ENCODE measurements at regions not wholly inside any gene's neighbourhood (a gene's known extent, or its start where the extent isn't known, plus 50 kb on each side); places are given as distances from the start of the nearest gene placed in this dataset.
A peak's percentile ranks its signal among the peaks of the same experiment; 100 is the strongest.
"Not testable (repeated sequence)": the region's sequence is repeated elsewhere in the genome, so short reads cannot be mapped to it uniquely, and the experiment has no call there.

DNA sequence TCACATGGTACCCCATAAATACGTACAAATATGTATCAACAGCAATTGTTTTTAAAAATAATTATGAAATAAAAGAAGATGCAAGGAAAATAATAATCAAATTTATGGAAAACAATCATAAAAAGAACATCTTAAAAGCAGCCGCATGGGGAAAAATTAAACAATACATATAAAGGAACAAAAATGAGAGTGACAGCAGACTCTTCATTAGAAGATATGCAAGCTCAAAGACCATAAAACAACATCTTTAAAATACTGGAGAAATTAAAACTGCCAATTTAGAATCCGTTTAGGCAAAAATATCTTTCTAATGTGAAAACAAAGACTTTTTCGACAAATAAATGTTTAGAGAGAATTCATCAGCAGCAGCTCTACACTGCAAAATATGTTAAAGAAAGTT, 190.6 kb upstream of the C11orf58 start:
- DNase-seq (ENCODE audit: low read depth in 4 of 4, low spot score in 3 of 4), result no peak

DNA sequence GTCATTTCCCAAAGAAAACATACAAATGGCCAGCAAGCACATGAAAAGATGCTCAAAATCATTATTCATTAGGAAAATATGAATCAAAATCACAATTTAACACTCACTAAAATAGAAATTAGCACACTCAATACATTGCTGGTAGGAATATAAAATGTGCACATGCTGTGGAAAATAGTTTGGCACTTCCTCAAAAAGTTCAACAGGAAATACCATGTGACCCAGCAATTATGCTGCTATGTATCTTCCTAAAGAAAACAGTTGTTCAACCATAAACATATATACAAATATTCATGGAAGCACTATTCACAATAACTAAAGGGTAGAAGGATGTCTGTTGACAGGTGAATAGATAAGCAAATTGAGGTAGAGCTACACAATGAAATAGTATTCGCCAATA, 187.3 kb upstream of the SOX6 start:
- no peak for DNase-seq (ENCODE audit: low read depth in 4 of 4, low spot score in 3 of 4)

DNA sequence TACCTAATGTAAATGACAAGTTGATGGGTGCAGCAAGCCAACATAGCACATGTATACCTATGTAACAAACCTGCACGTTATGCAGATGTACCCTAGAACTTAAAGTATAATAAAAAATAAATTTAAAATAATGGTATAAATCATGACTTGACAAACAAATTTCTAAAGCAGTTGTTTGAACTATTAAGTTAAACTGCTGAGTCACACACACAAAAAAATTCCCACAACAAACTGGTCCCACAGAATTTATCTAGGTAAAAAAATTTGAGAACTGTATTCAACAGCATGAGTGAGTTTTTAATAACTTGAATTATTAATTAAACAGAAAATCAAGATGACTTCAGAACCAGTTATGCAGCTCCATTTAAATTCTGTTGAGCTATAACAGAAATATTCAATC, 186.0 kb upstream of the SOX6 start:
- no peak for DNase-seq (ENCODE audit: low read depth in 4 of 4, low spot score in 3 of 4)

DNA sequence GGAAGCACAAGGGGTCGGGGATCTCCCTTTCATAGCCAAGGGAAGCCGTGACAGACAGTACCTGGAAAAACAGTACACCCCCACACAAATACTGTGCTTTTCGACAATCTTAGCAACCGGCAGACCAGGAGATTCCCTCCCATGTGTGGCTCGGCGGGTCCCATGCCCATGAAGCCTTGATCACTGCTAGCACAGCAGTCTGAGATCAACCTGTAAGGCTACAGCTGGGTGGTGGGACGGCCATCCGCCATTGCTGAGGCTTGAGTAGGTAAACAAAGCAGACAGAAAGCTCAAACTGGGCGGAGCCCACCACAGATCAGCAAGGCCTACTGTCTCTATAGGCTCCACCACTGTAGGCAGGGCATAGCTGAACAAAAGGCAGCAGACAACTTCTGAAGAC, 180.2 kb upstream of the SOX6 start:
- no peak for DNase-seq (ENCODE audit: low read depth in 4 of 4, low spot score in 3 of 4)

DNA sequence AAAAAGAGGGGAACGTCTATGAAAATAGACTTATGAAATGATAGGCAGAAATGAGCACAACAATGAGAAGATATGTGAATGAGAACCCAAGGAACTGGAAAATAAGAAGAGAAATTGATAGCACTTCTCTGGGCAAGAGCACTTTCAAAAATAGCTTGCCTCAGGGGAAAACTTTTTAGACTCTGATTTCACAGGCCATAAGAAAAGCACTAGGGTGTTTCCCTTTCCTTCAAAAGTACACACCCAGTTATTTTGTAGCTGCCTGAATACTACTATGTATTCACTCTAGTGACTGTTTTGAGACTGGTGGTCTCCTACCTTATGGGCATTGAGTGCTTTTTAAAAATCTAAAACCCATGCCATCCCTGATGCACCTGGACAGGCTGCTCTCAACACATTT, 172.3 kb upstream of the SOX6 start:
- DNase-seq (ENCODE audit: low read depth in 4 of 4, low spot score in 3 of 4), result no peak

DNA sequence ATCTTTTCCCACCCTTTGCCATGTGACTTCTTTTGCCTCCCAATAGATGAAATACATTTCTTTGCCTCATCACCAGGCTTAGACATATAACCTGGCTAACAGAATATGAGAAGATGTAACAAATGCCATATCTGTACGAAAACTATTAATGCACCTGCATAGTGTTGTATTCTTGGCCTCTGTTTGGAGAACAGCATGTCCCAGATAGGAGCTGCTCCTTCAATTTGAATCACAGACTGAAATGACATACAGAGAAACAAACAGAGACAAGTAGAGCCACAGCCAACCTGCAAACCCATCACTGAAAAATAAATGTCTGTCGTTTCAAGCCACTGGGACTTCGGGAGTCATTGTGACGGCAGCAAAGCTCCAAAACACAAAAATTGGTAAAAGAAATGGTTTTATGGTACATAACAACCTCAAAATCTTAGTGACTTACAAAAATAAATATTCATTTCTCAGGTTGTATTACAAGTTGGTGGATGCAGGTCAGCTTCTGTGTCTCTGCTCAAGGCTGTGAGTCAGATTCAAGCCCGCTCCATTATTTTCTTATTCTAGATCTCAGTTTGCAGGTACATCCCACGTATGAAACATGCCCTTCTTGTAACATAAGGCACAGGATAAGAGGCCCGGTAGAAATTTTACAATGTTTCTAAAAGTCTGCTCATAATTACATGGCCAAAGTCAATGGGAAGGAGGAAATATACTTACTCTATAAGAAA, 171.3 kb upstream of the SOX6 start:
- DNase-seq (ENCODE audit: low read depth in 4 of 4, low spot score in 3 of 4), result no peak

DNA sequence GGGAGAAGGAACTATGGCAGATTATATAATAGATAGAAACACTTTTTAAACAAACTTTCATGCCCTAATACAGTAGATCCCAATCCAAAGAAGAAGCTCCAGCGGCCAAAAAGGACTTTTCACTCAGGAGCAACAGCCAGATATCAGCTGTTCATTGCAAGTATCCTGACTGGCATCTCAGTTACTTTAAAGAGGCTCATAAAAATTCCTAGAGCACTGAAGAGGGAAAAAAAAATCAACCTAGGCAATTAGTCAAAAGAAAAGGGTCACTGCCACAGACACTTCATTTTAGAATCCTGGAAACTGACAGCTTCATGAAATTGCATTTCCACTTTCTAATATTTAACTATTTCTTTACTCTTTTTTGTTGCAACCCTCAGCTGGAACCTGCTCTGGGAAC, 170.6 kb upstream of the SOX6 start:
- no peak for DNase-seq (ENCODE audit: low read depth in 4 of 4, low spot score in 3 of 4)

DNA sequence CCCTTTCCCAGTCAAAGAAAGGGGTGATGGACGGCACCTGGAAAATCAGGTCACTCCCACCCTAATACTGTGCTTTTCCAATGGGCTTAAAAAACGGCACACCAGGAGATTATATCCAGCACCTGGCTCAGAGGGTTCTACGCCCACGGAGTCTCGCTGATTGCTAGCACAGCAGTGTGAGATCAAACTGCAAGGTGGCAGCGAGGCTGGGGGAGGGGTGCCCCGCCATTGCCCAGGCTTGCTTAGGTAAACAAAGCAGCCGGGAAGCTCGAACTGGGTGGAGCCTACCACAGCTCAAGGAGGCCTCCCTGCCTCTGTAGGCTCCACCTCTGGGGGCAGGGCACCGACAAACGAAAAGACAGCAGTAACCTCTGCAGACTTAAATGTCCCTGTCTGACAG, 164.4 kb upstream of the SOX6 start:
- DNase-seq (ENCODE audit: low read depth in 4 of 4, low spot score in 3 of 4), result not testable (repeated sequence)

DNA sequence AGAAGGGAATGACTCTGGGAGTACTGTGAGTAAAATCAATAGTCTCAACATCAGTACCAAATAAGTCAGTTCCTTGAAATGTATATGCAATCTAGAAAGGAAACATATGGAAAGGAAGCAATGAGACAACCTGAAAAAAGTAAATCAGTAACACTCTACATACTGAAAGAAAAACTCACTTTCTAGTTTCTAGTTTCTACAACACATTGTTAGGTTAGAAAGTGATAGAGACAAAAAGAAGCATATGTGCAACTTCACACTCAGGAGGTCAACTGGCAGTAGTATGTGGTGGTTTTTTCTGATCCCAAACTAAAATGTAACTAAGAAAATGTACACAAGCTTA, 156.5 kb upstream of the SOX6 start:
- DNase-seq (ENCODE audit: low read depth in 4 of 4, low spot score in 3 of 4), result no peak

DNA sequence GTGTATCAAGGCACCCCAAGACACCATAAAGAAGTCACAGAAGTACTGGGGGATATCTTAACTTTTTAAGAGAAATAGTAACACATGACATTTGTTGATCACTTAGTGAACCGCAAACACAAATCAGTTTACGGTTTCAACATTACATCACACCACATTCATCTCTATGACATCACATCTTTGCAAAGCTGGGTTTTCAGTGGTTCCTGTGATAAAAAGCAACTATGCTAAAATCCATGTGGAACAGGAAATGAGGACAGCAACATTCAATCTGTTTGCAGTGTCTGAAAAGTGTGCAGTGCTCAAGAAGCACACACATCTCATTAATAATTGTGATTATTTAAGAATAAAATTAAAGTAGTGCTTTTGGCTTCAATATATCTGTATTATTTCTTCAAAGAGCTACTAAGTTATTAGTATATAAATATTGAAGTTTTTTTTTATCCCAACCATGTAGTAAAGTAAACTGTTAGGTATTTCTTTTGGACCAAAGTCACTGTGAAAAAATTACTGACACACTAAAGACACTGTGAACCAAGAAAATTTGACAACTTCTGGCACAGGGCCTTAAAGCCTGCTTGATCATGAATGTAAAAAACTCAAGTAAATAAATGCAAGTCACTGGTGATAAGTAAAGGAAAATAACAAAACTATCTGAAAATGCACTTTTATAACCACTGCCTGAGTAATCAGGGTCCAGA, 156.0 kb upstream of the SOX6 start:
- no peak for DNase-seq (ENCODE audit: low read depth in 4 of 4, low spot score in 3 of 4)

DNA sequence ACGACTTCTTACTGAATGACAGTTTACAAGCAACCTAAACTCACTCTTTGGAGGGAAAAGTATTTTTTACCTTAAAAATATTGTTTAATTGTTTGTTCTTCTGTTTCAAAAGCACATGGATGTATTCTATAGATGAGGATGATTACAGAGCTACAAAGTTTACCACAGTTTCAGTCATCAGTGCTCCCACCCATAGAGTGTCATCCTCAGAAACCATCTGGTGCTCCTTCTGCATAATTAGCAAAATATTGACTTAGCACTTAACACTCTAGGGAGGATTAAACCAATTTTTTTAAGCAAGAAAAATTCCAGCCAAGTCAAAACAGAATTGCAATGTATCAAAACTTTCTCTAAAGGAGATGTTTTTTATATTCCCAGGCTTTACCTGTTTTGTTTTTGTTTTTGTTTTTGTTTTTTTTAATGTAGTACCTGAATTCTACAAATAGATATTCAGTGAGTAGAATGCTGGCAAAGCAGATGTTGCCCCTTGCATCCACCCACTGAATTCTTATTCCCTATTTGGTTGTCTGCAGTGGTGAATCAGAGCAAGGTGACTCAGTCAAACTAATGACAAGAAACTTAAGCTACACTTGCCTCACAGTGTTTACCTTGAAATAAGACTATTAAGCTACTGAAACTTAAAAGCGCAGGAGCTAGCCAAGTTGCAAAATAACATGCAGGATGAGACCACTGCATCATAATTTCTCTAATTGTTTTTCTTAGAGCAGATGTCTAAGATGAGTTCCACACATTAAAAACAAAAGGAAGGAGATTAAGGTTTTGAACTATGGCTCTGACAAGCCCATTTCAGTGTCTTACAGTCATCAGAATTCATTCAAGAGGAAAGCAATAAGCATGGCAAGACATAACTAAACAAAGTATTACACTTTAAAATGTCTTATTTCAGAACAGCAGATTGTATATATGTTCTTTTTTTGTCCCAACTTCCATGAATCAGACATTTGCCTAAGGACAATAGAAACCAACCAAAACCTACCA, 155.1 kb upstream of the SOX6 start:
- DNase-seq (ENCODE audit: low read depth in 4 of 4, low spot score in 3 of 4), result peak in 1 of 4 donors; percentile 15

DNA sequence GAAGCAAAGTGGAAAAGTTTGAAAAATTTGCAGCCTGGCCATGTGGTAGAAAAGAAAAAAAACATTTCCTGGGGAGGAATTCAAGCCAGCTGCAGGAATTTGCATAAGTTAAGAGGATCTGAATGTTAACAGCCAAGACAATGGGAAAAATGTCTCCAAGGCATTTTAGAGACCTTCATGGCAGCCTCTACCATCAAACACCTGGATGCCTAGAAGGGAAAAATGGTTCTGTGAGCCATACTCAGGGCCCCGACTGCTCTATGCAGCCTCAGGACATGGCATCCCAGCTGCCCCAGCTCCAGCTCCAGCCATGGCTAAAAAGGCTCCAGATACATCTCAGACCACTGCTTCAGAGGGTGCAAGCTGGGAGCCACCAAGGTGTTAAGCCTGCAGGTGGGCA, 149.1 kb upstream of the SOX6 start:
- no peak for DNase-seq (ENCODE audit: low read depth in 4 of 4, low spot score in 3 of 4)

DNA sequence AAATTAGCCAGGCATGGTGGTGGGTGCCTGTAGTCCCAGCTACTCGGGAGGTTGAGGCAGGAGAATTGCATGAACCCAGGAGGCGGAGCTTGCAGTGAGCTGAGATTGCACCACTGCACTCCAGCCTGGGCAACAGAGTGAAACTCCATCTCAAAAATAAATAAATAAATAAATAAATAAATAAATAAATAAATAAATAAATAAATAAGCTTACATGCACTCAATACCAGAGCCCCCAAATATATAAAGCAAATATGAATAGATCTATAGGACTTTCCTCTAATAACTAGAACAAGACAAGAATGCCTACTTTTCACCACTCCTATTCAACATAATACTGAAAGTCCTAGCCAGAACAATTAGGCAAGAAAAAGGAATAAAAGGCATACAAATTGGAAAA, 147.5 kb upstream of the SOX6 start:
- not testable (repeated sequence) for DNase-seq (ENCODE audit: low read depth in 4 of 4, low spot score in 3 of 4)

DNA sequence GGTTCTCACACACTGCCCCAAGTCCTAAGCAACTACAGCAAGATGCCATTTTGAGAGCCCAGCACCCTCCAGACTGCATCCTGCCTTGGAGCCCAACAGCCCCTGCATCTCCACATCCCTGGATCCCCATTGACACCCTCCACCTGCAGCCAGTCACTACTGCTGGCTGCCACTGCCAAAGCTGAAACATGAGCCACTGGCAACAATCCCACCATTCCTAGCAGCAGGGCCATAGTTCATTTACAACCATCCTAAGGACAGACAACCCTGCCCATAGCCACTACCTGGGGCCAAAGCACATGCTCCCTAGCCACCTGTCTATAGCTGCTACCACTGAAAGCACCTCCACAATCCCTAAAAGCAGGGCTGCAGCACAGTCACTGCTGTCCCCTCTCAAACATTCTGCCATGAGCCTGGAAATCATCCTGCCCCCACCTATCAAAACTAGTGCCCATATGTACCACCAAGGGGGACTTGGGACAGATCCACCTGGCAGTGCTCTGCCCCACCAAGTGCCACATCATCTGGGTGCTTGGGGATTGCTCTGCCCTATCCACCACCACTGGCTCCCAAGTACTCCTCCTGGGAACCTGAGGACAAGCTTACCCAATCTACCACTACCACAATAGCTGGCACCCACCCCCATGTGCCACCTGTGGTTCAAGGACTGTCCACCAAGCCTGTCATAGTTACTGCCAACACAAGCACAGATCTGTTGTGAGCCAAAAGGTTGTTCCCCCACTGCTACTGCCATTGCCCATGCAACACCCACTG, 138.8 kb upstream of the SOX6 start:
- no peak for DNase-seq (ENCODE audit: low read depth in 4 of 4, low spot score in 3 of 4)

DNA sequence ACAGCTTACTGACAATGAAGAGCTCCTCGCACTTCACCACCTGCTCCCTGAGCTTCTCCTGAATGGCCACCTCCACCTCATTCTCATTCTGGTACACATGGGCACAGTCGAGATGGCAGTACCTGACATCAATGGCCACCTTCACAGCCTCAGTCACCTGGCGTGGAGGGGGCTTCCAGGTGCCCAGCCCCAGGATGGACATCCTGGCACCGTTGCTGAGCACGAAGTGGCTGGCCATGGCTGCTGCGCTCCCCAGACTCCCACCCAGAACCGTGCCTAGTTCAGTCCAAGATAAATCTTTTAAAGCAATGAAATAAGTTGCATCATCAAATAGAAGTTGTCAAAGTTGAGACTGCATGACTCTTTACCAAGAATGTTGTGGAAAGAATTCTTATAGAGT, 128.1 kb upstream of the SOX6 start:
- DNase-seq (ENCODE audit: low read depth in 4 of 4, low spot score in 3 of 4), result no peak

DNA sequence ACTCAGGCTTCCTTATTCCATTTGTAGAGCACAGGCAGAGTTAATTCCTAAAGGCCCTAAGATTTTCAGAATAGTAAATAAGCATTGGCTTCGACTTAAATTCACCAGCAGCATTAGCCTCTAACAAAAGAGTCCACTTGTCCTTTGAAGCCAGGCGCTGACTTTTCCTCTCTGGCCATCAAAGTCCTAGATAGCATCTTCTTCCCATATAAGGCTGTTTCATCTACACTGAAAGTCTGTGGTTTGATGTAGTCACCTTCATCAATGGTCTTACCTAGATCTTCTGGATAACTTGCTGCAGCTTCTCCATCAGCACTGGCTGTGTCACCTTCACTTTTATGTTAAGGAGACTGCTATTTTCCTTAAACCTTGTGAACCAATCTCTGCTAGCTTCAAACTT, 118.3 kb upstream of the SOX6 start:
- DNase-seq (ENCODE audit: low read depth in 4 of 4, low spot score in 3 of 4), result no peak

DNA sequence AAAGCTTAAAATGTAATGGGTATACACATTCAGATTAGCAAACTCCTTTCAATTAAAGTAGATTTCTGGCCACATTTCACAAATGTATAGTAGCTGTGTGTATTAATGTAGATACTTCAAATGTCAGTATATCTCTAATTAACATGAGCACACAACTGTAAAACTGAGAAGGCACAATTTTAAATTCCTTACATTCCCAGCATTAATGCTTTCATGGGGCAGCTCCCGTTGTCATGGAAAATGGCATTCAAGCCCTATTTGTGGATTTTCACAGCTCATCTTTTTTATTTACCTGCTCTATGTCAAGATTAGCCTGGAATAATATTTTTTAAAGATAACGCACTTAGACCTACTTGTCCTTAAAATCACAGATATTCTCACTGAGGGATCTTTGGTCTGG, 113.6 kb upstream of the SOX6 start:
- DNase-seq (ENCODE audit: low read depth in 4 of 4, low spot score in 3 of 4), result no peak

DNA sequence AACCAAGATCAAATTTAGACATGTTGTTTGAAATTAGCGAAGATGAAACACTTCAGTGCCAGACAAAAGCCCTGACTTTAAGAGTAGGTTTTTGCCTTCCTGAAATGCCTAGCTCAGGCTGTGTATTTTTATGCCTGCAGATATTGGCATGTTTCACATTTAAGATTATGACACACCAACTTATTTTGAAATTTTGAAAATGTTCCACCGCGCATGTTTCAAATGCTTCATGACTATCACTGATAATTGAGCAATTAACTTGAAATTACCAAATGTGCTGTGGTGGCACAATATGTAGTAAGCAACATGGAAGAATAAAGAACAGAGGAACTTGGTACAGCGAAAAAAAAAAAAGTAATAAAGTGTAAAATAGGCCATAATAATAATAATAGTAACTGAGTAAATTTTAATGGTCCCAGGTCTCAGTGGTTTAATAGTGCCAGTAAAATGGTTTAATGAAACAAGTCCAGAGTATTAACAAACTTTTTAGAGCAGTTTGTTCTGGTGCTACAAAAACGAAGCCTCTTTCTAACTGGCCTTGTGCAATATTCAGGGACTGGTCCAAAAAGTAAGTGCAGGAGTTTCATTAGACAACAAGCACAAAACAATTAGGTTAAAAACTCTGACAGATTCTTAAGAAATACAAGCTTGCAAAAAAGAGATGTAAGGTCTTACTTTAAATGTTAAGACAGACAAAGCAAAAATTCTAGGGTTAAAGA, 112.5 kb upstream of the SOX6 start:
- DNase-seq (ENCODE audit: low read depth in 4 of 4, low spot score in 3 of 4), result no peak

DNA sequence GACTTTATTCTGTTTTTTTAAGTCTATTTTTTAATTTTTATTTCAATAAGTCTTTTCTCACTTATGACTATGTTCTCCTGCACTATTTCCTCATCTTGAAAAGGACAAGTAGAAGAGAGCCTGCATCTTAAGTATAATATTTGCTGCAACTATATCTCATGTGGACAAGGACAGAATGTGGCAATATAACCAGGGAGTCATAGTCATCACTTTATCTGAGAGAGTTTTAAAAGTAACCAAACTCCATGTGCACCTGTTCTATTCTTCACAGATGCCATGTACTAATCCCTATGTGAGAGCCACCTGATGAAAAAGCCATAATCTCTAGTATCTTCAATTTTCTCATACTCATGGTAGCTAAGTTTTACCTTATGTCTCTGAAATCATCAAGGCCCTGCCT, 104.2 kb upstream of the SOX6 start:
- DNase-seq (ENCODE audit: low read depth in 4 of 4, low spot score in 3 of 4), result no peak

DNA sequence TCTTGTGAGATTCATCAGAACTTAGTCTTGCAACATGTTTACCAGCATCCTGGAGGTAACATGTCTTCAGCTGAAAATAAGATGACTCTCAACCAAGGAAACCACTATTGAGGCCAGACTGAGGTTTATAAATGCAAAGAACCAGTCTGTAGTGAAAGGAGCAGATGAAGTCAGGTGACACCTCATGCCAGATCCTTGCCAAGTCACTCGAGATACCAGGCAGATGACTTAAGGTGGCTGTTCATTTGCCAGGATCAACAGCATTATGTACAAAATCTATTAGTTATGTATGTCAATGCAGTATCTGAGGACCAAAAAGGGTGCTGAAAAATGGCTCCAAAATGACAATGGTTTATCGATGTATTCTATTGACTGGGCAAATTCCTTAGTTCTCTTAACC, 100.0 kb upstream of the SOX6 start:
- no peak for DNase-seq (ENCODE audit: low read depth in 4 of 4, low spot score in 3 of 4)
